A673 (cell line): ENCODE measurements at regions not wholly inside any gene's neighbourhood (a gene's known extent, or its start where the extent isn't known, plus 50 kb on each side); places are given as distances from the start of the nearest gene placed in this dataset.

Experiments
- CTCF ChIP-seq: fragments of 300-800, 200-600 bp; sonication (generic); conservative IDR thresholded peaks from 2 replicates; pipeline ENCODE4 v1.5.1; 2017; ENCODE audit warnings: low read depth, mild to moderate bottlenecking, antibody characterized with exemption, low read length, moderate library complexity, mixed read lengths
- EZH2 ChIP-seq: fragments of 200-600 bp; sonication (generic); IDR thresholded peaks from 2 replicates; pipeline ENCODE4 v1.6.1; 2017; ENCODE audit warnings: borderline replicate concordance, low read depth, mild to moderate bottlenecking, mixed read lengths, antibody characterized with exemption, low read length; ENCODE audit not compliant: poor library complexity, severe bottlenecking

GRCh38 chr3:140758791-140759444 lies 81.1 kb downstream of the TRIM42 start:
- TF ChIP-seq CTCF (no peak), EZH2 (no peak)
